Muscle of leg (tissue), 3 donors: ENCODE measurements at regions not wholly inside any gene's neighbourhood (a gene's known extent, or its start where the extent isn't known, plus 50 kb on each side); places are given as distances from the start of the nearest gene placed in this dataset.

Source experiments
- DNase-seq: peaks from one replicate; pipeline ENCODE4 v3.0.0; 2013
- H3K27ac ChIP-seq: one replicate; pipeline ENCODE4 v1.5.1; 2013; ENCODE audit warnings: mild to moderate bottlenecking, low read length, control low read depth
- H3K27me3 ChIP-seq: one replicate; pipeline ENCODE4 v1.6.1; 2013; ENCODE audit warnings: low read length; ENCODE audit not compliant: control insufficient read depth, insufficient read depth
- H3K36me3 ChIP-seq: one replicate; pipeline ENCODE4 v1.6.1; 2013; ENCODE audit warnings: low read length; ENCODE audit not compliant: control insufficient read depth, insufficient read depth
- H3K4me1 ChIP-seq: one replicate; pipeline ENCODE4 v1.6.1; 2013; ENCODE audit warnings: low read length; ENCODE audit not compliant: control insufficient read depth, insufficient read depth
- H3K4me3 ChIP-seq: one replicate; pipeline ENCODE4 v1.5.1; 2013; ENCODE audit warnings: low read length, control low read depth
- H3K9me3 ChIP-seq: replicated peaks from 2 replicates; pipeline ENCODE4 v1.6.1; 2013; ENCODE audit warnings: low read depth, low read length; ENCODE audit not compliant: control insufficient read depth
- WGBS: methylation state at CpG from one replicate; pipeline ENCODE4 v1.1.5; 2013; ENCODE audit warnings: missing lambda C conversion rate; ENCODE audit not compliant: insufficient coverage; 5-methylcytosine and 5-hydroxymethylcytosine counted together

GRCh38 chr2:175742367-175742766 lies 259.7 kb downstream of the LNPK start:
- Histone ChIP-seq H3K27me3 (peaks cover 2% of the 10 kb centered on the region), H3K4me3 (no peak overlapping the region), H3K36me3 (no peaks in the 10 kb centered on the region), H3K9me3 (no peaks in the 10 kb centered on the region), H3K4me1 (peaks cover 14% of the 10 kb centered on the region), H3K27ac (no peak overlapping the region)
- no peak for DNase-seq
- WGBS: no CpG with 5 or more reads among the region's 3 CpGs

DNA sequence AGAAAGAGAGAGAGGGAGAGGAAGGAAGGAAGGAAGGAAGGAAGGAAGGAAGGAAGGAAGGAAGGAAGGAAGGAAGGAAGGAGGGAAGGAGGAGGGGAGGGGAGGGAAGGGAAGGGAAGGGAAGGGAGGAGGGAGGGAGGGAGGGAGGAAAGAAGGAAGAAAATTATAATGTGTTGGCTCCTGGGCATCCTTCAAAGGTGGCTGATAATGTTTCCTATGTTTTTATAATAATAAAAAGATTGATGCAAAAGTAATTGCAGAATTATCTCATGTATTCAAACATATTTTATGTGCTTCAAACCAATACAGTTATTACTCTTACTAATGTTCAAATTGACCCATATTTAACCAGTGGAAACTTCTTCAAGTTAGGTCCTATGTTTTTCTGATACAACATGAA lies 260.9 kb downstream of the LNPK start:
- Histone ChIP-seq H3K9me3 (no peaks in the 10 kb centered on the region), H3K27me3 (no peaks in the 10 kb centered on the region), H3K4me3 (no peak overlapping the region), H3K36me3 (no peaks in the 10 kb centered on the region), H3K27ac (no peak overlapping the region), H3K4me1 (peaks cover 5% of the 10 kb centered on the region)
- DNase-seq: no peak

- peaks cover 6% of the 10 kb centered on the region for H3K4me1 ChIP-seq
- H3K27me3 ChIP-seq: no peaks in the 10 kb centered on the region
- H3K4me3 ChIP-seq: no peak overlapping the region
- no CpG with 5 or more reads among the region's 3 CpGs for WGBS
- H3K36me3 ChIP-seq: no peaks in the 10 kb centered on the region
- no peak for DNase-seq
- no peaks in the 10 kb centered on the region for H3K9me3 ChIP-seq
- no peak overlapping the region for H3K27ac ChIP-seq
These were observed 264.2 kb downstream of the LNPK start for GRCh38 chr2:175737722-175738361.

- Histone ChIP-seq H3K9me3 (peaks cover 5% of the 10 kb centered on the region), H3K4me3 (no peak overlapping the region)
- DNase-seq: no peak
These were observed 267.4 kb downstream of the LNPK start for GRCh38 chr2:175734686-175735085.

GRCh38 chr2:175732531-175732930 lies 269.5 kb downstream of the LNPK start:
- no peaks in the 10 kb centered on the region for H3K27me3 ChIP-seq
- no peaks in the 10 kb centered on the region for H3K36me3 ChIP-seq
- no peak overlapping the region for H3K27ac ChIP-seq
- no peak for DNase-seq
- peaks cover 5% of the 10 kb centered on the region for H3K9me3 ChIP-seq
- no CpG with 5 or more reads among the region's 2 CpGs for WGBS
- H3K4me3 ChIP-seq: no peak overlapping the region
- peaks cover 6% of the 10 kb centered on the region for H3K4me1 ChIP-seq

More at GRCh38 chr2:175734686-175735085, 267.4 kb downstream of the LNPK start:
- H3K27me3 ChIP-seq: no peaks in the 10 kb centered on the region
- H3K36me3 ChIP-seq: no peaks in the 10 kb centered on the region
- 61% methylated on average over 5 of the region's 5 CpGs for WGBS
- peaks cover 6% of the 10 kb centered on the region for H3K4me1 ChIP-seq
- no peak overlapping the region for H3K27ac ChIP-seq

- Histone ChIP-seq H3K9me3 (peaks cover 5% of the 10 kb centered on the region), H3K4me3 (no peak overlapping the region), H3K36me3 (no peaks in the 10 kb centered on the region), H3K27ac (no peak overlapping the region), H3K27me3 (no peaks in the 10 kb centered on the region), H3K4me1 (peaks cover 4% of the 10 kb centered on the region)
- 35% methylated on average over 2 of the region's 4 CpGs for WGBS
- no peak for DNase-seq
These were observed 272.0 kb downstream of the LNPK start for GRCh38 chr2:175730050-175730449.

DNA sequence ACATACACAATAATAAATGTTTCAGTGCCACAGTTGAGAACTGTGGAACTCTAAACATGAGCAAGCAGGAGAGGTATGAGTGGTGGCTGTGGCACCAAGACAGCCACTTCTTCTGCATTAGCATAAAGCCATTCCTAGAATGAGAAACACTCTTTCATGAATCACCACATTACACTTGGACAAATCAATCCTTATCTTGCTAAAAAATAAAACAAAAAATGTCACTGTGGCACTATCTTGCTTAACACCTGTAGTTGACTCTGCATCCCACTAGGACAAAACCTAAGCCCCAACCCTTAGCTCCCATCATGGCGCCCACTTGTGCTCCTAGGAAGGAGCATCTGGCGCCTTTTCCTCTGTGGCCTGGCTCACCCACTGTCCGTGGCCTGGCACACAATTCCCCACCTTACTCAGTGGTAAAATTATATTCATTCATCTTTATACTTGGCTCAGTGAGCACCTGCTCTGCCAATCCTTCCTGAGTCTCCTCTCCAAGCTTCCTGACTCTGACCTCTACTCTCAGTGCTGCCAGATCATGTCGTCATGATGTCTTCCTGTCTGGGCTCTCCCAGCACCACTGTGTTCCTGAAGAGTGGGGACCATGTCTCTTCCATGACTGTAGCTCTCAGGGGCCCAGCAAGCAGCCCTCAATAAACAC lies 272.9 kb downstream of the LNPK start:
- Histone ChIP-seq H3K27me3 (no peaks in the 10 kb centered on the region), H3K9me3 (peaks cover 5% of the 10 kb centered on the region), H3K4me3 (no peak overlapping the region), H3K4me1 (no peaks in the 10 kb centered on the region), H3K27ac (no peak overlapping the region), H3K36me3 (no peaks in the 10 kb centered on the region)
- no peak for DNase-seq
- WGBS: 75% methylated on average over 3 of the region's 4 CpGs

GRCh38 chr2:175728032-175728431 lies 274.0 kb downstream of the LNPK start:
- Histone ChIP-seq H3K4me3 (no peak overlapping the region), H3K36me3 (no peaks in the 10 kb centered on the region), H3K27ac (no peak overlapping the region), H3K9me3 (peaks cover 5% of the 10 kb centered on the region), H3K27me3 (no peaks in the 10 kb centered on the region), H3K4me1 (no peaks in the 10 kb centered on the region)
- 55% methylated on average over 2 of the region's 4 CpGs for WGBS
- no peak for DNase-seq

DNA sequence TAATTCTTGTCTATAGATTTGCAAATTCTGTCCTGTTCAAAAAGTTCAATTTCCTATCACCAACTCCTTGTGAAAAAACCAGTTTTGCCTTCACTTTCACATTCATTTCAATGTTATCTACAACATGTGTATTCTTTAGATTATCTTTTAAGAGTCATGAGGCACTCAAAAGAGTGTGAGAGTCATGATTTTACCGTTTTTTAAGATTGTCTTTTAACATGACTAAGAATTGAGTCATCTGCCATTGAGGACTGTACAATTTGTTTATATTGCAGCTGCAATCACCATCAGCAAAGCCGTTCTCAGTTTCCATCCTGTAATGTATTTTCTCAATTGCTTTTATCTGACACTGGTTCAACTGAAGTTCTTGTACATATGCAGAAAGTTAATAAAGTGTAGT lies 275.8 kb downstream of the LNPK start:
- H3K27me3 ChIP-seq: no peaks in the 10 kb centered on the region
- H3K4me3 ChIP-seq: no peak overlapping the region
- H3K36me3 ChIP-seq: no peaks in the 10 kb centered on the region
- no peak overlapping the region for H3K27ac ChIP-seq
- H3K9me3 ChIP-seq: peaks cover 2% of the 10 kb centered on the region
- WGBS: no CpG with 5 or more reads among the region's 2 CpGs
- no peaks in the 10 kb centered on the region for H3K4me1 ChIP-seq
- no peak for DNase-seq

DNA sequence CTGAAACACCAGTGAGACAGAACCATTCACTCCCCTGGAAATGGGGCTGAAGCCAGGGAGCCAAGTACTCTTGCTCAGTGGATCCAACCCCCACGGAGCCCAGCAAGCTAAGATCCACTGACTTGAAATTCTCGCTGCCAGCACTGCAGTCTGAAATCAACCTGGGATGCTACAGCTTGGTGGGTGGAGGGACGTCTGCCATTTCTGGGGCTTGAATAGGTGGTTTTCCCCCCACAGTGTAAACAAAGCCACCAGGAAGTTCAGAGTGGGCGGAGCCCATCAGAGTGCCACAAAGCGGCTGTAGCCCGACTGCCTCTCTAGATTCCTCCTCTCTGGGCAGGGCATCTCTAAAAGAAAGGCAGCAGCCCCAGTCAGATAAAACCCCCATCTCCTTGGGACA lies 292.8 kb downstream of the LNPK start:
- H3K9me3 ChIP-seq: no peaks in the 10 kb centered on the region
- H3K36me3 ChIP-seq: no peaks in the 10 kb centered on the region
- no peaks in the 10 kb centered on the region for H3K4me1 ChIP-seq
- no peaks in the 10 kb centered on the region for H3K27me3 ChIP-seq
- no peak overlapping the region for H3K4me3 ChIP-seq
- WGBS: 70% methylated on average over 2 of the region's 6 CpGs
- no peak overlapping the region for H3K27ac ChIP-seq
- DNase-seq: no peak
